Natural killer cell treated with Interleukin-12 subunit alpha and Interleukin-12 subunit beta and Interleukin-15 and Interleukin-18, amount 100 ng/mL, for 72 hours (primary cell): ENCODE measurements at regions not wholly inside any gene's neighbourhood (a gene's known extent, or its start where the extent isn't known, plus 50 kb on each side); places are given as distances from the start of the nearest gene placed in this dataset.

Experiments used
- ATAC-seq, 2 donors: fragments of 150-1000 bp; cut with Tn5 transposase in 1 of 2; sonication (Bioruptor Pico), chemical (Tn5 transposase) in 1 of 2; 2 replicates each; pipeline ENCODE4 v1.10.0; 2021
- DNase-seq: peaks from one replicate; pipeline ENCODE4 v3.0.0; 2022; ENCODE audit warnings: low spot score
- H3K27ac Mint-ChIP-seq, 2 donors: 1 replicate in 1 of 2; 2 replicates in 1 of 2; pipeline ENCODE4 v1.8.0; 2022; ENCODE audit warnings: mixed read lengths in 2 of 2, mild to moderate bottlenecking in 1 of 2, moderate library complexity in 1 of 2
- H3K27me3 Mint-ChIP-seq, 2 donors: 1 replicate in 1 of 2; 2 replicates in 1 of 2; pipeline ENCODE4 v1.8.0; 2022; ENCODE audit warnings: mixed read lengths in 2 of 2
- H3K36me3 Mint-ChIP-seq: one replicate; pipeline ENCODE4 v1.8.0; 2022; ENCODE audit warnings: mixed read lengths
- H3K4me1 Mint-ChIP-seq, 2 donors: 1 replicate in 1 of 2; 2 replicates in 1 of 2; pipeline ENCODE4 v1.8.0; 2022; ENCODE audit warnings: low read depth in 2 of 2, mixed read lengths in 2 of 2, mild to moderate bottlenecking in 1 of 2
- H3K4me3 Mint-ChIP-seq: one replicate; pipeline ENCODE4 v1.8.0; 2022; ENCODE audit warnings: mixed read lengths
- H3K9me3 Mint-ChIP-seq: 2 replicates; pipeline ENCODE4 v1.8.0; 2022; ENCODE audit warnings: mixed read lengths

- DNase-seq = no peak
- Mint-ChIP-seq H3K36me3 (no peaks in the 10 kb centered on the region), H3K27me3 (no peaks in the 10 kb centered on the region), H3K4me3 (no peak overlapping the region), H3K27ac (no peak overlapping the region), H3K4me1 (no peaks in the 10 kb centered on the region), H3K9me3 (no peaks in the 10 kb centered on the region)
- no peak for ATAC-seq
Observed at GRCh38 chr2:143977356-143977755, 542.6 kb downstream of the ZEB2 start.

- no peak for ATAC-seq
- Mint-ChIP-seq H3K27me3 (no peaks in the 10 kb centered on the region), H3K27ac (no peak overlapping the region), H3K4me3 (no peak overlapping the region), H3K9me3 (no peaks in the 10 kb centered on the region), H3K4me1 (no peaks in the 10 kb centered on the region), H3K36me3 (no peaks in the 10 kb centered on the region)
- DNase-seq = no peak
Observed at GRCh38 chr2:143975216-143975615, 544.7 kb downstream of the ZEB2 start.

DNA sequence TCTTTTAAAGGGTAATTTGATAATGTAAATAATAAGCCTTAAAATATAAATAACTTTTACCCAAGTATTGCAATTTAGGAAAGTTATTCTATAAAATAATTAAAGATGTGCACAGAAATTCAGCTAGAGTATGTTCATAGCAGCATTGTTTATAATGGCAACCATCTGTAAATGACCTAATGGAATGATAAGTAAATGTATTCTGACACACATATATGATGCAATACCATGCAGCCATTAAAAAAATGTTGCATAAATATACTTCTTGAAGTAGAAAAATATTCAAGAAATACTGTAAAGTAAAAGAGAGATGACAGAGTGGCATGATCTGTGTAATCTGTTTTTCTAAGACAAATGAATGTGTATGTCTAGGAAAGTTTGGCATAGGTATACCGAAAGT lies 545.7 kb downstream of the ZEB2 start:
- Mint-ChIP-seq H3K36me3 (no peaks in the 10 kb centered on the region), H3K27ac (no peak overlapping the region), H3K9me3 (no peaks in the 10 kb centered on the region), H3K27me3 (no peaks in the 10 kb centered on the region), H3K4me1 (peaks cover 0 to 2% of the 10 kb centered on the region in 2 donors), H3K4me3 (no peak overlapping the region)
- no peak for ATAC-seq
- no peak for DNase-seq

DNA sequence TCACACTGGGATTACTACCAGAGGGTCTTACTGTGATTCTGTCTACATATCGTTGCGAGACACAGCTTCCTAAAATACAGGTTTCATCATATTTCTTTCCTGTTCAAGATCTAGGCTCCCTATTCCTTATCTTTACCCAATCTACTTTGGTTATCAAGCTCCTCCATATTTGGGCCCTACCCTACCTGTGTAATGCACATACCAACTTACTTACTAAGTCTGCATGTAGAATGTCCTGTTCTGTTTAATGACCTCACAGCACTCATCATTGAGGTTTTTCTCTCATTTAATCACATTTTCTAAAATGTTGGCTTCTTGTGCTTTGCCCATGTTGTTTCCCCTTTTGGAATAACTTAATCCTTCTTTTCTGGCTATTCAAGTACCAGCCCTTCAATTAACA lies 551.1 kb downstream of the ZEB2 start:
- DNase-seq (no peak), ATAC-seq (no peak)
- Mint-ChIP-seq H3K9me3 (no peaks in the 10 kb centered on the region), H3K36me3 (no peaks in the 10 kb centered on the region), H3K4me3 (no peak overlapping the region), H3K27ac (no peak overlapping the region), H3K27me3 (no peaks in the 10 kb centered on the region), H3K4me1 (peaks cover 6 to 11% of the 10 kb centered on the region in 2 donors)

DNA sequence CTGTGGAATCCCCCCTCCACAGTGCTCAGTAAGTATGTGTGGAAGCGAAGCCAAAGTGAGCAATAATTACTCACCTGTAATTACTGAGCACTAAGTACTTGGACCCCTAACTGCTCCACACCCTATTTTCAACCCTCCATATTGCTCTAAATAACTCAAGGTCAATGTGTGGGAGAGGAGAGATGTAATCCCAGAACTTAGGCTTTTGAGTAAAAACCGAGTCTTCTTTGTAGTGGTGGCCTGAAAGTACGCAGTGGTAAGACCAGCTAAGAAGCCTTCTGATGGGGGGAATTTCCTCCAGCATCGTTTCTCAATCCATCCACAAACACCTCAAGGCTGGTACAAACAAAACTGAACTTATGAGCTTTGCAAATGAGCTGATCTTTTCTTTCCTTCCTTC lies 551.6 kb downstream of the ZEB2 start:
- ATAC-seq (peak in 1 of 2 donors; percentile 46), DNase-seq (no peak)
- H3K36me3 Mint-ChIP-seq = no peaks in the 10 kb centered on the region
- no peaks in the 10 kb centered on the region for H3K9me3 Mint-ChIP-seq
- H3K27me3 Mint-ChIP-seq = no peaks in the 10 kb centered on the region
- H3K4me1 Mint-ChIP-seq = peaks cover 6 to 16% of the 10 kb centered on the region in 2 donors
- no peak overlapping the region for H3K4me3 Mint-ChIP-seq
- no peak overlapping the region for H3K27ac Mint-ChIP-seq

GRCh38 chr2:143965493-143966164 lies 554.3 kb downstream of the ZEB2 start:
- no peaks in the 10 kb centered on the region for H3K9me3 Mint-ChIP-seq
- ATAC-seq = no peak
- no peak overlapping the region for H3K27ac Mint-ChIP-seq
- no peak for DNase-seq
- no peak overlapping the region for H3K4me3 Mint-ChIP-seq
- peaks cover 6 to 17% of the 10 kb centered on the region in 2 donors for H3K4me1 Mint-ChIP-seq
- H3K27me3 Mint-ChIP-seq = no peaks in the 10 kb centered on the region
- H3K36me3 Mint-ChIP-seq = peaks cover 12% of the 10 kb centered on the region

GRCh38 chr2:143964891-143965290 lies 555.0 kb downstream of the ZEB2 start:
- peaks cover 11 to 17% of the 10 kb centered on the region in 2 donors for H3K4me1 Mint-ChIP-seq
- no peaks in the 10 kb centered on the region for H3K27me3 Mint-ChIP-seq
- H3K4me3 Mint-ChIP-seq = no peak overlapping the region
- no peak overlapping the region for H3K27ac Mint-ChIP-seq
- H3K9me3 Mint-ChIP-seq = peaks cover 7% of the 10 kb centered on the region
- H3K36me3 Mint-ChIP-seq = peaks cover 19% of the 10 kb centered on the region
- DNase-seq (no peak), ATAC-seq (no peak)

GRCh38 chr2:143960177-143960576 lies 559.7 kb downstream of the ZEB2 start:
- H3K27ac Mint-ChIP-seq = no peak overlapping the region
- H3K4me1 Mint-ChIP-seq = peaks cover 5% of the 10 kb centered on the region in 2 donors
- H3K27me3 Mint-ChIP-seq = no peaks in the 10 kb centered on the region
- peaks cover 7% of the 10 kb centered on the region for H3K9me3 Mint-ChIP-seq
- ATAC-seq = no peak
- no peak overlapping the region for H3K4me3 Mint-ChIP-seq
- peaks cover 21% of the 10 kb centered on the region for H3K36me3 Mint-ChIP-seq
- DNase-seq = no peak

GRCh38 chr2:143957321-143957720 lies 562.6 kb downstream of the ZEB2 start:
- peaks cover 0 to 5% of the 10 kb centered on the region in 2 donors for H3K4me1 Mint-ChIP-seq
- DNase-seq = no peak
- H3K4me3 Mint-ChIP-seq = no peak overlapping the region
- peaks cover 21% of the 10 kb centered on the region for H3K36me3 Mint-ChIP-seq
- peaks cover 7% of the 10 kb centered on the region for H3K9me3 Mint-ChIP-seq
- ATAC-seq = no peak
- no peak overlapping the region for H3K27ac Mint-ChIP-seq
- H3K27me3 Mint-ChIP-seq = no peaks in the 10 kb centered on the region

- H3K27me3 Mint-ChIP-seq = no peaks in the 10 kb centered on the region
- H3K9me3 Mint-ChIP-seq = peaks cover 6% of the 10 kb centered on the region
- DNase-seq = no peak
- H3K4me1 Mint-ChIP-seq = peaks cover 0 to 5% of the 10 kb centered on the region in 2 donors
- H3K4me3 Mint-ChIP-seq = no peak overlapping the region
- H3K27ac Mint-ChIP-seq = no peak overlapping the region
- H3K36me3 Mint-ChIP-seq = peaks cover 12% of the 10 kb centered on the region
- ATAC-seq = no peak
Observed at GRCh38 chr2:143955401-143956065, 564.4 kb downstream of the ZEB2 start.

DNA sequence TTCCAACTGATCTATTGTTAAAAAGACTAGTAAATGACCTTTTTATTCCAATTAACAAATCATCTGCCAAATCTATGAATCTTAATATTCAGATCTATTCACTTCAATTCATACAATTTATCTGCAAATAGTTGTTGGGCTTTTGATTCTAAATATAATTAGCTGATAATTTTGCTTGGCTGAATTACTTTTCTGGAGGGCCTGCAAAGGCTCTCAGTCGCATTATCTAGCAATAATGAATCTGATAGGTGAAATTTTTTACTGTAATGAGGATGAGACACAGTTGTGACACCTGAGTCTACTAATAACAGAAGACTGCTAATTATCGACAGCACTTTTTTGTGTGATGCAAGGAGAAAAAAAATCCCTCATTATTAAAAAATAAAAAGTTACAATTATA lies 565.1 kb downstream of the ZEB2 start:
- Mint-ChIP-seq H3K9me3 (no peaks in the 10 kb centered on the region), H3K27me3 (no peaks in the 10 kb centered on the region), H3K4me3 (no peak overlapping the region), H3K36me3 (peaks cover 6% of the 10 kb centered on the region), H3K27ac (no peak overlapping the region), H3K4me1 (no peaks in the 10 kb centered on the region)
- ATAC-seq (no peak), DNase-seq (no peak)

GRCh38 chr2:143954186-143954585 lies 565.7 kb downstream of the ZEB2 start:
- DNase-seq = no peak
- Mint-ChIP-seq H3K27ac (no peak overlapping the region), H3K36me3 (peaks cover 4% of the 10 kb centered on the region), H3K9me3 (no peaks in the 10 kb centered on the region), H3K27me3 (no peaks in the 10 kb centered on the region), H3K4me1 (peaks cover 2 to 4% of the 10 kb centered on the region in 2 donors), H3K4me3 (no peak overlapping the region)
- no peak for ATAC-seq

GRCh38 chr2:143953451-143954030 lies 566.4 kb downstream of the ZEB2 start:
- H3K4me1 Mint-ChIP-seq = peaks cover 2 to 10% of the 10 kb centered on the region in 2 donors
- H3K36me3 Mint-ChIP-seq = peaks cover 4% of the 10 kb centered on the region
- H3K9me3 Mint-ChIP-seq = no peaks in the 10 kb centered on the region
- H3K27me3 Mint-ChIP-seq = no peaks in the 10 kb centered on the region
- H3K27ac Mint-ChIP-seq = no peak overlapping the region
- ATAC-seq (no peak), DNase-seq (no peak)
- no peak overlapping the region for H3K4me3 Mint-ChIP-seq

DNA sequence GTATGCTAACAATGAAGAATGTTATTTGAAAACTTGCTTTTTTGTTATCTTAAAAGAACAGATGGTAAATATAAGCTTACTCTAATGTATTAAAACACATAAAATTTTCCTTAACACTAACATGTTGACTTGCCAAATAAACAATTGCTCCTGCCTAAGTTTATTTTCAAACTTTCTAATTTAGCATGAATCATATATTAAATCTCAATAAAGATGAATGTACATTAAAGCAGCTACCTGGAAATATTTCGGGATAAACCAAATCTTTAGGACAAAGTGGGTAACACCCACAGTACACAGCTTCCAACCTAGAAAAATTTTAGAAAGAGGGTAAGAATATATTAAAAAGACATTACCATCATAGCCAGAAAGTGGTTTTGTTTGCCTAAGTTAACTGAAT lies 567.4 kb downstream of the ZEB2 start:
- Mint-ChIP-seq H3K4me3 (no peak overlapping the region), H3K27me3 (no peaks in the 10 kb centered on the region), H3K9me3 (no peaks in the 10 kb centered on the region), H3K4me1 (peaks cover 7 to 19% of the 10 kb centered on the region in 2 donors), H3K36me3 (peaks cover 4% of the 10 kb centered on the region), H3K27ac (no peak overlapping the region)
- ATAC-seq (no peak), DNase-seq (no peak)
